H9 (cell line): ENCODE measurements at regions not wholly inside any gene's neighbourhood (a gene's known extent, or its start where the extent isn't known, plus 50 kb on each side); places are given as distances from the start of the nearest gene placed in this dataset.

Experiments used
- DNase-seq: peaks from one replicate; pipeline ENCODE4 v3.0.0-alpha.2; 2017
- H2AFZ ChIP-seq: one replicate; pipeline ENCODE4 v1.6.1; 2013; ENCODE audit warnings: mild to moderate bottlenecking, low read length, control low read depth, moderate library complexity
- H2AK5ac ChIP-seq: 2 replicates; pipeline ENCODE4 v1.6.1; 2013; ENCODE audit warnings: low read length, control low read depth, mixed read lengths; ENCODE audit not compliant: insufficient read length
- H2BK120ac ChIP-seq: one replicate; pipeline ENCODE4 v1.6.1; 2013; ENCODE audit warnings: low read depth, mild to moderate bottlenecking, low read length, control low read depth, inconsistent platforms; ENCODE audit not compliant: poor library complexity, severe bottlenecking
- H2BK12ac ChIP-seq: 2 replicates; pipeline ENCODE4 v1.6.1; 2013; ENCODE audit warnings: low read length, control low read depth, mixed read lengths, low read depth; ENCODE audit not compliant: insufficient read length
- H2BK15ac ChIP-seq: 2 replicates; pipeline ENCODE4 v1.6.1; 2013; ENCODE audit warnings: low read depth, low read length, control low read depth
- H2BK20ac ChIP-seq: one replicate; pipeline ENCODE4 v1.6.1; 2013; ENCODE audit warnings: low read depth, mild to moderate bottlenecking, low read length, control low read depth, inconsistent platforms; ENCODE audit not compliant: poor library complexity, severe bottlenecking
- H2BK5ac ChIP-seq: 2 replicates; pipeline ENCODE4 v1.6.1; 2013; ENCODE audit warnings: low read length, control low read depth, mixed read lengths; ENCODE audit not compliant: insufficient read length
- H3K14ac ChIP-seq: 2 replicates; pipeline ENCODE4 v1.6.1; 2013; ENCODE audit warnings: low read length, control low read depth; ENCODE audit not compliant: insufficient read depth
- H3K18ac ChIP-seq: 2 replicates; pipeline ENCODE4 v1.6.1; 2013; ENCODE audit warnings: low read depth, mild to moderate bottlenecking, mixed read lengths, low read length, control low read depth; ENCODE audit not compliant: insufficient read length
- H3K23ac ChIP-seq: 2 replicates; pipeline ENCODE4 v1.6.1; 2013; ENCODE audit warnings: low read length, control low read depth, mixed read lengths, low read depth; ENCODE audit not compliant: insufficient read length
- H3K23me2 ChIP-seq: 2 replicates; pipeline ENCODE4 v1.6.1; 2013; ENCODE audit warnings: low read depth, mild to moderate bottlenecking, mixed read lengths, low read length, control low read depth; ENCODE audit not compliant: insufficient read length, poor library complexity, severe bottlenecking
- H3K27ac ChIP-seq: 2 replicates; pipeline ENCODE4 v1.5.1; 2013; ENCODE audit warnings: low read length, control low read depth, mixed read lengths, low read depth; ENCODE audit not compliant: insufficient read length
- H3K27me3 ChIP-seq: 2 replicates; pipeline ENCODE4 v1.6.1; 2013; ENCODE audit warnings: low read length, control low read depth, inconsistent platforms; ENCODE audit not compliant: insufficient read depth
- H3K4ac ChIP-seq: 2 replicates; pipeline ENCODE4 v1.6.1; 2013; ENCODE audit warnings: low read depth, mild to moderate bottlenecking, control low read depth, inconsistent platforms, low read length, moderate library complexity
- H3K4me1 ChIP-seq: 2 replicates; pipeline ENCODE4 v1.6.1; 2013; ENCODE audit warnings: low read length, control low read depth, inconsistent platforms; ENCODE audit not compliant: insufficient read depth
- H3K4me2 ChIP-seq: 2 replicates; pipeline ENCODE4 v1.6.1; 2013; ENCODE audit warnings: low read length, control low read depth, mixed read lengths; ENCODE audit not compliant: insufficient read length, insufficient read depth
- H3K56ac ChIP-seq: 2 replicates; pipeline ENCODE4 v1.6.1; 2013; ENCODE audit warnings: low read depth, mild to moderate bottlenecking, mixed read lengths, low read length, control low read depth; ENCODE audit not compliant: insufficient read length
- H3K79me1 ChIP-seq: 2 replicates; pipeline ENCODE4 v1.6.1; 2013; ENCODE audit warnings: low read depth, mild to moderate bottlenecking, moderate library complexity, low read length, control low read depth, inconsistent platforms; ENCODE audit not compliant: insufficient read depth, poor library complexity, severe bottlenecking
- H3K79me2 ChIP-seq: 2 replicates; pipeline ENCODE4 v1.6.1; 2013; ENCODE audit warnings: low read length, control low read depth, inconsistent platforms; ENCODE audit not compliant: insufficient read depth
- H3K9ac ChIP-seq: 2 replicates; pipeline ENCODE4 v1.6.1; 2013; ENCODE audit warnings: low read length, control low read depth, mixed read lengths; ENCODE audit not compliant: insufficient read length; ENCODE audit errors: extremely low read depth
- H3K9me3 ChIP-seq: one replicate; pipeline ENCODE4 v1.6.1; 2013; ENCODE audit warnings: low read depth, low read length, inconsistent platforms; ENCODE audit not compliant: control insufficient read depth
- H3T11ph ChIP-seq: one replicate; pipeline ENCODE4 v1.6.1; 2013; ENCODE audit warnings: mild to moderate bottlenecking, low read length, control low read depth, inconsistent platforms
- H4K20me1 ChIP-seq: one replicate; pipeline ENCODE4 v1.6.1; 2013; ENCODE audit not compliant: control insufficient read depth, insufficient read length, insufficient read depth
- H4K5ac ChIP-seq: 2 replicates; pipeline ENCODE4 v1.6.1; 2013; ENCODE audit warnings: low read depth, mild to moderate bottlenecking, mixed read lengths, low read length, control low read depth; ENCODE audit not compliant: insufficient read length
- H4K8ac ChIP-seq: replicated peaks from 2 replicates; pipeline ENCODE4 v1.6.1; 2013; ENCODE audit warnings: low read length, control low read depth, mixed read lengths, low read depth; ENCODE audit not compliant: insufficient read length
- H4K91ac ChIP-seq: 2 replicates; pipeline ENCODE4 v1.6.1; 2013; ENCODE audit warnings: low read depth, mild to moderate bottlenecking, moderate library complexity, mixed read lengths, low read length, control low read depth; ENCODE audit not compliant: insufficient read length
- H3K27ac Mint-ChIP-seq, 3 experiments: 2 replicates in 2 of 3; 3 replicates in 1 of 3; pipeline ENCODE4 v1.8.0; 2020 to 2021; ENCODE audit warnings: mixed read lengths in 3 of 3, mild to moderate bottlenecking in 1 of 3, moderate library complexity in 1 of 3
- H3K27me3 Mint-ChIP-seq: 2 replicates; pipeline ENCODE4 v1.8.0; 2021; ENCODE audit warnings: low read depth, mild to moderate bottlenecking, moderate library complexity, mixed read lengths
- H3K36me3 Mint-ChIP-seq, 3 experiments: 2 replicates in 2 of 3; 3 replicates in 1 of 3; pipeline ENCODE4 v1.8.0; 2020 to 2021; ENCODE audit warnings: low read depth in 3 of 3, mixed read lengths in 3 of 3; ENCODE audit not compliant: insufficient read depth in 1 of 3
- H3K4me1 Mint-ChIP-seq, 2 experiments: 2 replicates each; pipeline ENCODE4 v1.8.0; 2020; ENCODE audit warnings: mixed read lengths in 2 of 2
- H3K4me3 Mint-ChIP-seq, 2 experiments: 2 replicates in 1 of 2; 3 replicates in 1 of 2; pipeline ENCODE4 v1.8.0; 2020 to 2021; ENCODE audit warnings: mild to moderate bottlenecking in 2 of 2, mixed read lengths in 2 of 2, moderate library complexity in 1 of 2
- H3K9me3 Mint-ChIP-seq, 2 experiments: 2 replicates in 1 of 2; 3 replicates in 1 of 2; pipeline ENCODE4 v1.8.0; 2020; ENCODE audit warnings: mild to moderate bottlenecking in 2 of 2, mixed read lengths in 2 of 2, moderate library complexity in 1 of 2
- CTCF ChIP-seq: fragments of 200-600 bp; sonication (generic); conservative IDR thresholded peaks from 3 replicates; pipeline ENCODE4 v1.8.0; 2021; ENCODE audit warnings: antibody characterized with exemption, mild to moderate bottlenecking
- WGBS: extraction: QIAGEN DNeasy Blood & Tissue Kit; methylation state at CpG from one replicate; pipeline ENCODE4 v1.1.7; 2013; ENCODE audit warnings: missing lambda C conversion rate, low lambda C conversion rate, mixed read lengths; ENCODE audit not compliant: insufficient read length; ENCODE audit errors: extremely low coverage; 5-methylcytosine and 5-hydroxymethylcytosine counted together

- whole genome bisulfite sequencing: no CpG with 5 or more reads among the region's 3 CpGs
Observed at GRCh38 chr2:21289989-21290388, 166.2 kb downstream of the TDRD15 start.

More at GRCh38 chr2:21289989-21290388, 166.2 kb downstream of the TDRD15 start:
- no peaks in the 10 kb centered on the region for H3K79me1 ChIP-seq
- H3K79me2 ChIP-seq: no peaks in the 10 kb centered on the region
- H2BK15ac ChIP-seq: no peak overlapping the region
- no peak overlapping the region for H3K9ac ChIP-seq
- no peak overlapping the region for H3K56ac ChIP-seq
- DNase-seq: no peak
- H2BK5ac ChIP-seq: no peak overlapping the region
- no peak overlapping the region for H3T11ph ChIP-seq
- no peak overlapping the region for H4K5ac ChIP-seq
- no peak overlapping the region for H4K8ac ChIP-seq
- no peak overlapping the region for H2AFZ ChIP-seq
- peaks cover 2% of the 10 kb centered on the region; the same call in 1 of the 2 replicates for H3K4me1 ChIP-seq
- no peak overlapping the region for H2AK5ac ChIP-seq
- H4K20me1 ChIP-seq: no peaks in the 10 kb centered on the region
- H3K18ac ChIP-seq: no peak overlapping the region
- Mint-ChIP-seq H3K27ac (peak overlapping the region in 2 of 3 experiments; percentile 18 to 41; a peak in 1 of 7 replicates), H3K4me3 (no peak overlapping the region), H3K36me3 (no peaks in the 10 kb centered on the region), H3K9me3 (peaks cover 0 to under 1% of the 10 kb centered on the region in 2 experiments; a peak in 1 of 5 replicates), H3K4me1 (peaks cover 32 to 33% of the 10 kb centered on the region in 2 experiments), H3K27me3 (no peaks in the 10 kb centered on the region)
- H2BK12ac ChIP-seq: no peak overlapping the region
- H3K27ac ChIP-seq: no peak overlapping the region
- no peaks in the 10 kb centered on the region for H3K9me3 ChIP-seq
- no peak overlapping the region for H3K23ac ChIP-seq
- H3K27me3 ChIP-seq: no peaks in the 10 kb centered on the region
- no peak overlapping the region for H2BK120ac ChIP-seq
- H4K91ac ChIP-seq: no peak overlapping the region
- no peak for TF ChIP-seq CTCF
- H3K23me2 ChIP-seq: no peaks in the 10 kb centered on the region
- no peak overlapping the region for H3K14ac ChIP-seq
- H2BK20ac ChIP-seq: no peak overlapping the region
- H3K4me2 ChIP-seq: no peak overlapping the region
- no peak overlapping the region for H3K4ac ChIP-seq
